Fibroblast of lung (primary cell): ENCODE measurements at regions not wholly inside any gene's neighbourhood (a gene's known extent, or its start where the extent isn't known, plus 50 kb on each side); places are given as distances from the start of the nearest gene placed in this dataset.

ENCODE experiments used
- DNase-seq, 2 donors: peaks; one replicate each; pipeline versions ENCODE4 v3.0.0 to v3.0.0-alpha.2; 2010; ENCODE audit warnings: low read depth in 2 of 2
- H2AFZ ChIP-seq: 2 replicates; pipeline ENCODE4 v1.5.1; 2012; ENCODE audit warnings: low read length, control low read depth, inconsistent platforms
- H3K27ac ChIP-seq: 2 replicates; pipeline ENCODE4 v1.5.1; 2011; ENCODE audit warnings: low read length, control low read depth; ENCODE audit not compliant: insufficient read depth
- H3K27me3 ChIP-seq: 2 replicates; pipeline ENCODE4 v1.5.1; 2011; ENCODE audit warnings: mild to moderate bottlenecking, low read length; ENCODE audit not compliant: control insufficient read depth, insufficient read depth
- H3K36me3 ChIP-seq: 2 replicates; pipeline ENCODE4 v1.5.1; 2011; ENCODE audit warnings: low read length; ENCODE audit not compliant: control insufficient read depth, insufficient read depth
- H3K4me1 ChIP-seq: 2 replicates; pipeline ENCODE4 v1.5.1; 2011; ENCODE audit warnings: low read length; ENCODE audit not compliant: control insufficient read depth, insufficient read depth; ENCODE audit errors: extremely low read depth
- H3K4me2 ChIP-seq: 2 replicates; pipeline ENCODE4 v1.5.1; 2011; ENCODE audit warnings: low read length, control low read depth; ENCODE audit not compliant: insufficient read depth; ENCODE audit errors: extremely low read depth
- H3K4me3 ChIP-seq, 4 experiments: fragments of 200-600 bp in 1 of 4; sonication (generic) in 1 of 4; replicated peaks in 1 of 4; 2 replicates each; pipeline ENCODE4 v1.5.1; 2011 to 2016; ENCODE audit warnings: low read length in 4 of 4, low read depth in 3 of 4, mild to moderate bottlenecking in 3 of 4, control low read depth in 2 of 4, inconsistent platforms in 1 of 4, mixed read lengths in 1 of 4; ENCODE audit not compliant: insufficient read depth in 1 of 4; ENCODE audit errors: control extremely low read depth in 1 of 4
- H3K79me2 ChIP-seq: 2 replicates; pipeline ENCODE4 v1.5.1; 2012; ENCODE audit warnings: mild to moderate bottlenecking, low read length, inconsistent platforms; ENCODE audit not compliant: control insufficient read depth, insufficient read depth
- H3K9ac ChIP-seq: 2 replicates; pipeline ENCODE4 v1.5.1; 2011; ENCODE audit warnings: mild to moderate bottlenecking, low read length, control low read depth; ENCODE audit not compliant: insufficient read depth
- H3K9me3 ChIP-seq: 2 replicates; pipeline ENCODE4 v1.5.1; 2012; ENCODE audit warnings: low read depth, low read length; ENCODE audit not compliant: control insufficient read depth, insufficient read depth
- H4K20me1 ChIP-seq: 2 replicates; pipeline ENCODE4 v1.5.1; 2011; ENCODE audit warnings: low read length; ENCODE audit not compliant: control insufficient read depth, insufficient read depth; ENCODE audit errors: extremely low read depth
- EZH2 ChIP-seq: IDR thresholded peaks from 2 replicates; pipeline ENCODE4 v1.5.1; 2012; ENCODE audit warnings: low read length, control low read depth, mild to moderate bottlenecking; ENCODE audit errors: missing control alignments
- TF ChIP-seq, protein P1 (sequence below), 2 donors: IDR thresholded peaks in 1 of 2; conservative IDR thresholded peaks in 1 of 2; 1 replicate in 1 of 2; 2 replicates in 1 of 2; pipeline ENCODE4 v1.5.1; 2011 to 2012; ENCODE audit warnings: low read length in 2 of 2, control low read depth in 1 of 2, inconsistent platforms in 1 of 2, low read depth in 1 of 2, mild to moderate bottlenecking in 1 of 2

DNA sequence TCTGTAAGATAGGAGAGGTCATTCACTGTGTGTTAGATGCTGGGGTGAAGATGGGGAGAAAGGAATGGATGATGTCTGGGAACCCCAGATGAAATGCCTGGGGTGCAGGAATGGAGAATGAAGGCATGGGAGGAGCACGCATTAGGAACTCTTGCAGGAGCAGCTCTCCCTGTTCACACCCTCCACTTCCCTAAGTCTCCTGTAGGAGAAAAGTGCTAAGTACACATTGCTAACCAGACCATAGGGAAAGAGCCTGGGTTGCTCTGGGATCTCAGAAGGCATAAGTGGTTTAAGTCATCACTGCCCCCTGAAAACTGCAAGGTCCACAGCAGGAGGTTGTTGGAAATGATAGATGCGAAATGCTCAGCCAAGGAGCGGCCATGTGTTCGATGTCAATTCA lies 163.1 kb downstream of the SEC61B start:
- no peaks in the 10 kb centered on the region for H4K20me1 ChIP-seq
- no peaks in the 10 kb centered on the region for H3K36me3 ChIP-seq
- H3K4me3 ChIP-seq, result no peak overlapping the region
- H3K9ac ChIP-seq, result no peak overlapping the region
- no peak for DNase-seq
- no peak overlapping the region for H3K4me2 ChIP-seq
- H3K9me3 ChIP-seq, result no peaks in the 10 kb centered on the region
- H3K79me2 ChIP-seq, result no peaks in the 10 kb centered on the region
- H3K4me1 ChIP-seq, result peaks cover 4% of the 10 kb centered on the region
- H2AFZ ChIP-seq, result no peak overlapping the region
- no peaks in the 10 kb centered on the region for H3K27me3 ChIP-seq
- no peak overlapping the region for H3K27ac ChIP-seq
- TF ChIP-seq, protein P1, sequence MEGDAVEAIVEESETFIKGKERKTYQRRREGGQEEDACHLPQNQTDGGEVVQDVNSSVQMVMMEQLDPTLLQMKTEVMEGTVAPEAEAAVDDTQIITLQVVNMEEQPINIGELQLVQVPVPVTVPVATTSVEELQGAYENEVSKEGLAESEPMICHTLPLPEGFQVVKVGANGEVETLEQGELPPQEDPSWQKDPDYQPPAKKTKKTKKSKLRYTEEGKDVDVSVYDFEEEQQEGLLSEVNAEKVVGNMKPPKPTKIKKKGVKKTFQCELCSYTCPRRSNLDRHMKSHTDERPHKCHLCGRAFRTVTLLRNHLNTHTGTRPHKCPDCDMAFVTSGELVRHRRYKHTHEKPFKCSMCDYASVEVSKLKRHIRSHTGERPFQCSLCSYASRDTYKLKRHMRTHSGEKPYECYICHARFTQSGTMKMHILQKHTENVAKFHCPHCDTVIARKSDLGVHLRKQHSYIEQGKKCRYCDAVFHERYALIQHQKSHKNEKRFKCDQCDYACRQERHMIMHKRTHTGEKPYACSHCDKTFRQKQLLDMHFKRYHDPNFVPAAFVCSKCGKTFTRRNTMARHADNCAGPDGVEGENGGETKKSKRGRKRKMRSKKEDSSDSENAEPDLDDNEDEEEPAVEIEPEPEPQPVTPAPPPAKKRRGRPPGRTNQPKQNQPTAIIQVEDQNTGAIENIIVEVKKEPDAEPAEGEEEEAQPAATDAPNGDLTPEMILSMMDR (conservative IDR thresholded peaks at IDR 0.05 in 1 of 2, IDR thresholded peaks at IDR 0.05 in 1 of 2; ENCODE audit: low read depth in 1 of 2, low read length in 2 of 2), result no peak
- no peak for TF ChIP-seq EZH2

DNA sequence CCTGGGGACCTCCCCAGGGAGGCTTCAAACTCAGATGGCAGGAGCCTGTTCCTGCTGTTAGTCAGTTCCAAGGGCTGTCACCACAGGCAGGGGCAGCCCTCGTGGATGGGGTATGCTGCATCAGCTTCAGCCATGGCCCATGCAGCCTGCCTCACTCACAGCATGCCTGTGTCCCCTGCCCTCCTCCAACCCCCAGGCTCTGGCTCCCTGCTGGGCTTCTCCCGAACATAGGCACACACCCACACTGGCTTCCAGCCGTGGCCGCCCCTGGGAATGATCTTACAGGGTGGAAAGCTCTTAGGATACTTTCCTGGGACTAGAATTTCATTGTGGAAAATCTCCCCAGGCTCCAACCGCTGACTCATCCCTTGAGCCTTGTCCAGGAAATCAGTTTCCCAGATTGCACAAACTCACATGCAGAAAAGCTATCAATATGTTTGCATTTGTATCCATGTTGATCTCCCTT lies 163.8 kb downstream of the SEC61B start:
- Histone ChIP-seq H3K9me3 (no peaks in the 10 kb centered on the region), H3K4me3 (no peak overlapping the region), H4K20me1 (no peaks in the 10 kb centered on the region), H3K9ac (no peak overlapping the region), H2AFZ (no peak overlapping the region), H3K36me3 (no peaks in the 10 kb centered on the region), H3K4me2 (no peak overlapping the region), H3K79me2 (no peaks in the 10 kb centered on the region), H3K27ac (no peak overlapping the region), H3K27me3 (no peaks in the 10 kb centered on the region), H3K4me1 (peaks cover 4% of the 10 kb centered on the region)
- DNase-seq, result peak; percentile 44 to 57
- TF ChIP-seq EZH2, result no peak
- TF ChIP-seq, protein P1 (conservative IDR thresholded peaks at IDR 0.05 in 1 of 2, IDR thresholded peaks at IDR 0.05 in 1 of 2; ENCODE audit: low read depth in 1 of 2, low read length in 2 of 2), result no peak

DNA sequence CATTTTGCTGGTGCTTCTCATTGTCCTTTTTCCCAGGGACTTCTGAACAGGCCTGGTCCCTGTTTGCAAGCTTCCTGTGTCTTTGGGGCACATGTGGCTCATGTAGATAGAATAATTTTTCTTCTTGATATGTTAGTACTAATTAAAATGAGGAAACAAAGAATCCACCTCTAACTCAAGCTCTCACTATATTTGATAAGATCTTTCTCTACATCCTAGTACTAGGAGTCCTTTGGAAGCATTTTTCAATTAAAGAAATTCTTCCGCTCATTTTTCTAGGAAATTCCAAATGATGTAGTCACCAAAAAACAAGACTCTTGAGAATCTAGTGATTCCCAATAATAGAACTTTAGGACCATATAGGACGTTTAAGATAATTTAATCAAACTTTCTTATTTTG lies 165.3 kb downstream of the SEC61B start:
- Histone ChIP-seq H3K4me2 (no peak overlapping the region), H3K9ac (no peak overlapping the region), H3K36me3 (no peaks in the 10 kb centered on the region), H4K20me1 (no peaks in the 10 kb centered on the region), H2AFZ (no peak overlapping the region), H3K4me1 (peaks cover 4% of the 10 kb centered on the region), H3K27ac (no peak overlapping the region), H3K27me3 (no peaks in the 10 kb centered on the region), H3K9me3 (no peaks in the 10 kb centered on the region), H3K79me2 (no peaks in the 10 kb centered on the region), H3K4me3 (no peak overlapping the region)
- peak in 1 of 2 donors; percentile 9 for DNase-seq
- no peak for TF ChIP-seq EZH2
- TF ChIP-seq, protein P1 (conservative IDR thresholded peaks at IDR 0.05 in 1 of 2, IDR thresholded peaks at IDR 0.05 in 1 of 2; ENCODE audit: low read depth in 1 of 2, low read length in 2 of 2), result no peak
